GM10266 (cell line): ENCODE measurements at regions not wholly inside any gene's neighbourhood (a gene's known extent, or its start where the extent isn't known, plus 50 kb on each side); places are given as distances from the start of the nearest gene placed in this dataset.

Experiments
- DNase-seq: peaks from one replicate; pipeline ENCODE4 v3.0.0; 2012; ENCODE audit errors: extremely low spot score
- TF ChIP-seq, protein P1 (sequence below): IDR thresholded peaks from 2 replicates; pipeline ENCODE4 v1.5.1; 2012; ENCODE audit warnings: mild to moderate bottlenecking, low read depth; ENCODE audit not compliant: control insufficient read depth, insufficient read depth; ENCODE audit errors: missing control alignments

- TF ChIP-seq, protein P1, sequence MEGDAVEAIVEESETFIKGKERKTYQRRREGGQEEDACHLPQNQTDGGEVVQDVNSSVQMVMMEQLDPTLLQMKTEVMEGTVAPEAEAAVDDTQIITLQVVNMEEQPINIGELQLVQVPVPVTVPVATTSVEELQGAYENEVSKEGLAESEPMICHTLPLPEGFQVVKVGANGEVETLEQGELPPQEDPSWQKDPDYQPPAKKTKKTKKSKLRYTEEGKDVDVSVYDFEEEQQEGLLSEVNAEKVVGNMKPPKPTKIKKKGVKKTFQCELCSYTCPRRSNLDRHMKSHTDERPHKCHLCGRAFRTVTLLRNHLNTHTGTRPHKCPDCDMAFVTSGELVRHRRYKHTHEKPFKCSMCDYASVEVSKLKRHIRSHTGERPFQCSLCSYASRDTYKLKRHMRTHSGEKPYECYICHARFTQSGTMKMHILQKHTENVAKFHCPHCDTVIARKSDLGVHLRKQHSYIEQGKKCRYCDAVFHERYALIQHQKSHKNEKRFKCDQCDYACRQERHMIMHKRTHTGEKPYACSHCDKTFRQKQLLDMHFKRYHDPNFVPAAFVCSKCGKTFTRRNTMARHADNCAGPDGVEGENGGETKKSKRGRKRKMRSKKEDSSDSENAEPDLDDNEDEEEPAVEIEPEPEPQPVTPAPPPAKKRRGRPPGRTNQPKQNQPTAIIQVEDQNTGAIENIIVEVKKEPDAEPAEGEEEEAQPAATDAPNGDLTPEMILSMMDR, result no peak
- no peak for DNase-seq
These were observed 180.2 kb upstream of the EGFLAM start for GRCh38 chr5:38078161-38078560.

DNA sequence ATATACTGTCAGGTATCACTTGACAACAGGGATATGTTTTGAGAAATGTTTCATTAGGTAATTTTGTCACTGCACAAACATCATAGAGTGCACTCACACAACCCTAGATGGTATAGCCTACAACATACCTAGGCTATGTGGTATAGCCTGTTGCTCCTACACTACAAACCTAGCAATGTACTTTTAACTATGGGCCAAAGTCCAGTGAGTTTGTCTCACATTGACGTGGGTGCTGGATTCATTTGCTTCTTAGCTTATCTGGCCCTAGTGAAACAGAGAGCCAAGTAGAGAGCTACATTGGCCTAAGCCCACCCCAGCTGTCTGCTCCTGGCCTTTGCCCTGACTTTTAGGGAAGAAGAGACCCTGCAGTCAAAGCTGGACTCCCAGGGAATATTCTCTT is 180.7 kb upstream of the EGFLAM start:
- DNase-seq, result no peak
- TF ChIP-seq, protein P1, result no peak

DNA sequence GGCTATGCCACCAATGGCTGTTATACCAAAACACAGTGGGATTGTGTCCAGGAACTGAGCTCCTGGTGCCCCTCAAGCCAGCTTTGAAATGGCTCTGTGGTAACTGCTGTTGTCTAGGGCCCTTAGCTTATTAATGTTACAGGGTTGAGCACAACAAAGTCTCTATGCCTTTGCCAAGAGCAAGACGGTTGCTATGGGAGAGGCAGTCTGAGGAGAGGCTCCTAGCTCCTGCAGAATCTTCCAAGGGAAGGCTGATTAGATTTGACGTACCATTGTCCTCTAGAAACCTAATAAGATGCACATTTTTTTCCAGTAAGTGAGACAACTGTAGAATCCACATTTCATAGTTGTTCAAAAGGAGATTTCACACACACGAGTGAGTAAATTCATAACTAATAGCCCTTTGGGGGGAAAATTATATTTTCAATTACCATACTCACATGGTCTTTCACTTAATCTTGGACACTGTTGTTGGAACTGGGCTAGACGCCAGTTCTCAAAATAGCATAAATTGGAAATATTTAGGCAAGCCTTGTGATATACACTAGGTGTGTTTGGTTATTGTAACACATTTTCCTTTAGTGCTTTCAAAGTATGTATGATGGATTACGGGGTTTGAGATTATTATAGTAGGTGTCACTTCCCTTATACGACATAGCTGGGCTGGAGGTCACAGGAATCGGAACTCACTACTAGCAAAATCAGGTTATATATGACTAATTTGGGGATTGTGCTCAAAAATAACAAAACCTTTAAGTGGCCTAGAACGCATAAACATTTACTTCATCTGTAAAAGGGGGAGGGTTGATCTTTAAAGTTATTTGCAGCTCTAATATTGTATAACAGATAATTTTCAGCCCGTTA is 186.3 kb upstream of the EGFLAM start:
- TF ChIP-seq, protein P1, result no peak
- DNase-seq, result no peak

DNA sequence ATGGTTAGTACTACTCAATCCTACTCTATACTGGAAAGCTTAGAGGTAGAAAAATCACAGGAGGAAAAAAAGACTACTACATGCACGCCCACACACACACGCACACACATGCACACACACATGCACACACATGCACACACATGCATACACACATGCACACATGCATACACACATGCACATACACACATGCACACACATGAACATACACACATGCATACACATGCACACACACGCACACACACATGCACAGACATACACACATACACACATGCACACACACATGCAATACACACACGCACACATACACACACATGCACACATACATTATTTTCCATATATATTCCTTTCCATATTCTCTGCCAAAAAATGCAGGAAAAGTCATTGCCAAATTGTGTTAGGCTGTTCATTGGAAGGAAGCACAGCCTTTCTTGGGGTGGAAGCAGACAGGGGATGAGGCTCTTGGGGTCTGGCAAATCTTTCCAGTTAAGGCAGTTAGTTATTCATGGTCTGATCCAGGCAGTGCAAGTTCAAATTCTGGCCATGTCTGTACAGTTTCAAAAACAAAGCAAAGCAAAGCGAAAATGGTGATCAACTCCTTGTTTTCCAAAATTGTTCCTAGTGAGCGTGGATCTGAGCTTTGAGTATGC is 187.9 kb upstream of the EGFLAM start:
- no peak for DNase-seq
- TF ChIP-seq, protein P1, result no peak

DNA sequence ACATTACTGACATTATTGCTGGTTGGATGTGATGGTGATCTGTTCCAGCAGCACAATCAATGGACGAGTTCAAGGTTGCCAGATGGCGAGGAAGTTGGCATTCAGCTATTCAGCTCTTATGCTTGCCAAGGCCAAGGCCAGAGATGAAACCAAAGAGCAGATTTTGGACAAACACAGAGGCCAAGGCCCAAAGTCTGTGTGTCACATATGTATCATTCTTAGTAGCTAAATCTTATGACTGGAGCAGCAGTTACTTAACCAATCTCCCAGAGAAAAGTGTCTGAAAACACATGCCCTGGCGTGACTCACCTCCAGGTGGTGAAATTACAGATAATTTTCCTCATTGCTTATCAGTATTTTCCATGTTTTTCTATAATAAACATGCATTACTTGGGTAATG is 189.0 kb upstream of the EGFLAM start:
- no peak for DNase-seq
- TF ChIP-seq, protein P1, result no peak

DNA sequence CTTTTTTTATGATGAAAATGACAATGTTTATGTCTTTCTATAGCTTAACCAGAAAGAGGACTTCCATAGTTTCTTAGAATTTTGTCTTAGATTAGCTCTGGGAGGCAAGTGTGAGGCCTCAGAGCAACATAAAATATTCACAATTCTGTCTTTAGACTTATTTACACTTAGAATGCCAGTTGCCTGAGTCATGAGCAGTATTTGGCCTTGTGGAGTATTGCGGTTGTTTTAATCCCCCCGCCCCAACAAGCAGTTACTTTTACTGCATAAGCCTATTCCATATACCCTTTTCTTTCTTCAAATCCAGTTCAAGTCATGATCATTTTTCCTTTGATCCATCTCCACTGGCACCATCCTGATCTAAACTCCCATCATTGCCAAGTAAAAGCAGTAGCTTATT is 198.0 kb upstream of the EGFLAM start:
- TF ChIP-seq, protein P1, result no peak
- DNase-seq, result no peak

DNA sequence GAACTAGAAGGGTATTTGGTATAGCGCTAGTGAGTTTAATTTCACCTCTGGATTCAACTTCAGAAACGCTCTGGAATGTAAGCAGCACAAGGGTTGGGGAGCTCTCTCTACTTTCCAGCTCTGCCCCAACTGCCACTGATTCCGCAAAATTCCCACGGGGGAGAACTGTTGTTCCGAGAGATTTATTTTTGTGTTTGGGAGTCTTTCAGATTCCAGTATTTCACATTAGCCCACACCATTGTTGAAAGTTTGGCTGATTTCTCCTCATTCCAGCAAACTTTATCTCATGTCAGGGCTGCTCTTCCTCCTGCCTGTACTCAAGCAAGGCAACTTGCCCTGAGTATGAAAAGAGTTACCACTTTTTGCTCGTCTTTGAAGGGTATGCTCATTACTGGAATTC is 198.5 kb upstream of the EGFLAM start:
- TF ChIP-seq, protein P1, result no peak

More for the DNA sequence above, 198.5 kb upstream of the EGFLAM start:
- DNase-seq, result no peak
